ENCODE measurements at regions not wholly inside any gene's neighbourhood (a gene's known extent, or its start where the extent isn't known, plus 50 kb on each side); places are given as distances from the start of the nearest gene placed in this dataset.

DNA sequence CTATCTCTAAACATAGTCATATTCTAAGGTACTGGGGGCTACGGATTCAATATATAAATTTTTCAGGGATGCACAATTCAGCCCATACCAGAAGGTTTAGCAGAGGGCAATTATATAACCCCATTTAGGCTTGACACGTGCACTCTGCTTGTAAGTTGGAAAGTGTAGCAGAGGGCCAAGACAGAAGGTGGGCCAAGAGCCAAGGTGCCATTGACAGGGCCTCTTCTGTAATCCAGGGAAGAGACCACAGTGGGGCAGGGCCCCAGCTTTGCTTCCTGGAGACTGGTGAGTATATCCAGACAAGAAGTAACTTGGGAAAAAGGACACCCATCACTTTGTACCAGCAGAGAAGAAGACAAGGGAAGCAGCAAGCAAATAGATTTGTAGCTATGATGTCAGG lies 672.4 kb upstream of the MARCKS start:
- Histone ChIP-seq H3K27me3 (ENCODE audit: insufficient read depth) (no peaks in the 10 kb centered on the region), H2AFZ (ENCODE audit: low read depth) (no peak overlapping the region), H3K4me3 (ENCODE audit: low read depth in 2 of 2, low read length in 1 of 2) (no peak overlapping the region), H4K20me1 (ENCODE audit: insufficient read depth) (no peaks in the 10 kb centered on the region), H3K9me2 (no peaks in the 10 kb centered on the region), H3K36me3 (replicated peaks in 1 of 2; ENCODE audit: control insufficient read depth in 1 of 2, insufficient read depth in 2 of 2, low read length in 1 of 2) (no peaks in the 10 kb centered on the region), H3K4me1 (ENCODE audit: control insufficient read depth in 1 of 2, insufficient read depth in 2 of 2, low read depth in 1 of 2, low read length in 1 of 2) (peaks cover 0 to 23% of the 10 kb centered on the region in 2 experiments; a peak in 3 of 4 replicates), H3K9ac (peak overlapping the region; percentile 20; the same call in 1 of the 2 replicates), H3K27ac (ENCODE audit: low read depth in 2 of 2, low read length in 1 of 2) (peak overlapping the region; percentile 82 to 89), H3K9me3 (no peaks in the 10 kb centered on the region), H3K4me2 (peak overlapping the region; percentile 20), H3K79me2 (ENCODE audit: insufficient read depth) (no peaks in the 10 kb centered on the region), H3F3A (replicated peaks; ENCODE audit: insufficient read depth) (peaks cover 43% of the 10 kb centered on the region)
- CTCF ChIA-PET = no interaction called here
- TF ChIP-seq FOXJ3 (CRISPR knock-in tag; IDR thresholded peaks at IDR 0.05) (no peak), GATA2 (CRISPR knock-in tag; IDR thresholded peaks at IDR 0.05) (no peak), JUND (IDR thresholded peaks at IDR 0.05) (no peak), CHD2 (IDR thresholded peaks at IDR 0.05; ENCODE audit: low read length, partially characterized antibody) (no peak), SIN3A (IDR thresholded peaks at IDR 0.05; ENCODE audit: borderline replicate concordance, low read depth, low read length) (no peak), MEF2A (IDR thresholded peaks at IDR 0.05; ENCODE audit: borderline replicate concordance, low read depth) (no peak), TAF1 (IDR thresholded peaks at IDR 0.05; ENCODE audit: borderline replicate concordance, low read depth, low read length) (no peak), RXRA (IDR thresholded peaks at IDR 0.05; ENCODE audit: borderline replicate concordance, low read depth) (no peak), TEAD4 (IDR thresholded peaks at IDR 0.05; ENCODE audit: borderline replicate concordance, insufficient read depth) (no peak), YY1 (IDR thresholded peaks at IDR 0.05; ENCODE audit: low read depth) (no peak), TCF12 (IDR thresholded peaks at IDR 0.05) (no peak), MXI1 (IDR thresholded peaks at IDR 0.05; ENCODE audit: low read depth, low read length) (no peak), RCOR1 (IDR thresholded peaks at IDR 0.05; ENCODE audit: low read length) (no peak)
- TF ChIP-seq, protein P1, sequence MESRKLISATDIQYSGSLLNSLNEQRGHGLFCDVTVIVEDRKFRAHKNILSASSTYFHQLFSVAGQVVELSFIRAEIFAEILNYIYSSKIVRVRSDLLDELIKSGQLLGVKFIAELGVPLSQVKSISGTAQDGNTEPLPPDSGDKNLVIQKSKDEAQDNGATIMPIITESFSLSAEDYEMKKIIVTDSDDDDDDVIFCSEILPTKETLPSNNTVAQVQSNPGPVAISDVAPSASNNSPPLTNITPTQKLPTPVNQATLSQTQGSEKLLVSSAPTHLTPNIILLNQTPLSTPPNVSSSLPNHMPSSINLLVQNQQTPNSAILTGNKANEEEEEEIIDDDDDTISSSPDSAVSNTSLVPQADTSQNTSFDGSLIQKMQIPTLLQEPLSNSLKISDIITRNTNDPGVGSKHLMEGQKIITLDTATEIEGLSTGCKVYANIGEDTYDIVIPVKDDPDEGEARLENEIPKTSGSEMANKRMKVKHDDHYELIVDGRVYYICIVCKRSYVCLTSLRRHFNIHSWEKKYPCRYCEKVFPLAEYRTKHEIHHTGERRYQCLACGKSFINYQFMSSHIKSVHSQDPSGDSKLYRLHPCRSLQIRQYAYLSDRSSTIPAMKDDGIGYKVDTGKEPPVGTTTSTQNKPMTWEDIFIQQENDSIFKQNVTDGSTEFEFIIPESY (IDR thresholded peaks at IDR 0.05; ENCODE audit: borderline replicate concordance, low read depth) = no peak
- TF ChIP-seq, protein P2, sequence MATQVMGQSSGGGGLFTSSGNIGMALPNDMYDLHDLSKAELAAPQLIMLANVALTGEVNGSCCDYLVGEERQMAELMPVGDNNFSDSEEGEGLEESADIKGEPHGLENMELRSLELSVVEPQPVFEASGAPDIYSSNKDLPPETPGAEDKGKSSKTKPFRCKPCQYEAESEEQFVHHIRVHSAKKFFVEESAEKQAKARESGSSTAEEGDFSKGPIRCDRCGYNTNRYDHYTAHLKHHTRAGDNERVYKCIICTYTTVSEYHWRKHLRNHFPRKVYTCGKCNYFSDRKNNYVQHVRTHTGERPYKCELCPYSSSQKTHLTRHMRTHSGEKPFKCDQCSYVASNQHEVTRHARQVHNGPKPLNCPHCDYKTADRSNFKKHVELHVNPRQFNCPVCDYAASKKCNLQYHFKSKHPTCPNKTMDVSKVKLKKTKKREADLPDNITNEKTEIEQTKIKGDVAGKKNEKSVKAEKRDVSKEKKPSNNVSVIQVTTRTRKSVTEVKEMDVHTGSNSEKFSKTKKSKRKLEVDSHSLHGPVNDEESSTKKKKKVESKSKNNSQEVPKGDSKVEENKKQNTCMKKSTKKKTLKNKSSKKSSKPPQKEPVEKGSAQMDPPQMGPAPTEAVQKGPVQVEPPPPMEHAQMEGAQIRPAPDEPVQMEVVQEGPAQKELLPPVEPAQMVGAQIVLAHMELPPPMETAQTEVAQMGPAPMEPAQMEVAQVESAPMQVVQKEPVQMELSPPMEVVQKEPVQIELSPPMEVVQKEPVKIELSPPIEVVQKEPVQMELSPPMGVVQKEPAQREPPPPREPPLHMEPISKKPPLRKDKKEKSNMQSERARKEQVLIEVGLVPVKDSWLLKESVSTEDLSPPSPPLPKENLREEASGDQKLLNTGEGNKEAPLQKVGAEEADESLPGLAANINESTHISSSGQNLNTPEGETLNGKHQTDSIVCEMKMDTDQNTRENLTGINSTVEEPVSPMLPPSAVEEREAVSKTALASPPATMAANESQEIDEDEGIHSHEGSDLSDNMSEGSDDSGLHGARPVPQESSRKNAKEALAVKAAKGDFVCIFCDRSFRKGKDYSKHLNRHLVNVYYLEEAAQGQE (IDR thresholded peaks at IDR 0.05; ENCODE audit: low read depth, low read length) = no peak
- TF ChIP-seq, protein P3, sequence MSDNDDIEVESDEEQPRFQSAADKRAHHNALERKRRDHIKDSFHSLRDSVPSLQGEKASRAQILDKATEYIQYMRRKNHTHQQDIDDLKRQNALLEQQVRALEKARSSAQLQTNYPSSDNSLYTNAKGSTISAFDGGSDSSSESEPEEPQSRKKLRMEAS (IDR thresholded peaks at IDR 0.05; ENCODE audit: low read depth) = no peak
- TF ChIP-seq, protein P4, sequence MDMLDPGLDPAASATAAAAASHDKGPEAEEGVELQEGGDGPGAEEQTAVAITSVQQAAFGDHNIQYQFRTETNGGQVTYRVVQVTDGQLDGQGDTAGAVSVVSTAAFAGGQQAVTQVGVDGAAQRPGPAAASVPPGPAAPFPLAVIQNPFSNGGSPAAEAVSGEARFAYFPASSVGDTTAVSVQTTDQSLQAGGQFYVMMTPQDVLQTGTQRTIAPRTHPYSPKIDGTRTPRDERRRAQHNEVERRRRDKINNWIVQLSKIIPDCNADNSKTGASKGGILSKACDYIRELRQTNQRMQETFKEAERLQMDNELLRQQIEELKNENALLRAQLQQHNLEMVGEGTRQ (IDR thresholded peaks at IDR 0.05; ENCODE audit: borderline replicate concordance, low read depth, low read length) = no peak
- DNase-seq = no peak
- POLR2A ChIA-PET = no interaction called here
- 95% methylated on average over 2 of the region's 2 CpGs for WGBS (ENCODE audit: low lambda C conversion rate)

Data from SK-N-SH (cell line).